HG03354 (cell line): ENCODE measurements at regions not wholly inside any gene's neighbourhood (a gene's known extent, or its start where the extent isn't known, plus 50 kb on each side); places are given as distances from the start of the nearest gene placed in this dataset.
"Not testable (repeated sequence)": the region's sequence is repeated elsewhere in the genome, so short reads cannot be mapped to it uniquely, and the experiment has no call there.

Source experiments
- ATAC-seq: cut with Tn5 transposase; IDR thresholded peaks from one replicate; pipeline ENCODE4 v1.9.1; 2021; ENCODE audit warnings: mild to moderate bottlenecking; ENCODE audit not compliant: unreplicated experiment, poor library complexity, severe bottlenecking

DNA sequence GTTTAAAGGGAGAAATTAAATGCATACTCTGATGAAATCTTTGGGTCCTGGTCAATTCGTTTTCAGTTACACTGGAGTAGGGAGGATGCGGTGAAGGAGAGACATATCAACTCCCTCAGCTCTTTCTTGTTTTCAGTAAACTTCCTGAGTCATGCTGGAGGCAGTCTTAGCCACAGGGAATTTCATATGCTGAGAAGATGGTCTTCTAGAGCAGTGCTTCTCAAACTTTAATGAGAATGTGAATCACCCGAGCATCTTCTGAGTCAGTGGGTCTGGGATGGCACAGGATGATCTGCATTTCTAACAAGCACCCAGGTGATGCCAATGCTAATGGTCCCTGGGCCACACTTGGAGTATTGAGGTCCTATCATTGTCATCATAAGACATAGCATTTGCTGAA lies 214.5 kb downstream of the KIT start:
- no peak for ATAC-seq

- ATAC-seq, result no peak
Observed at GRCh38 chr4:54863571-54864255, 206.0 kb downstream of the KIT start.

DNA sequence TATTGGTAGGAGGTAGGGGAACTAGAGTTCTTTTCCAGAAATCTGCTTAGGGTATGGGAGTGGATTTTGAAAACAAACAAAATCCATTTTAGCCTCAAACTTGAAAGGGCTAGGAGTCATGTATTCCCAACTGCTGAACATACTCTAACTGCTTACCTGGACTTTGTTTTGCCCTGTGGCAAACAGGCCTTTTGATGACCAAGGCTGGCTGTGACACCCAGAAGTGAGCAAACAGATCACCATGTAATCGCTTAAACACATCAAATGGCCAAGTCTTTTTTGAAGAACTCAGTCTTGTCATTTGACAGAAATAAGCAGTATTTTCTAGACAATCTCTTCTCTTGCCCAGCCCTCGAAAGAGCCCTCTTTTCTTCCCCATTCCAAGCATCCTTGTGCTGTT lies 203.4 kb downstream of the KIT start:
- ATAC-seq, result no peak

DNA sequence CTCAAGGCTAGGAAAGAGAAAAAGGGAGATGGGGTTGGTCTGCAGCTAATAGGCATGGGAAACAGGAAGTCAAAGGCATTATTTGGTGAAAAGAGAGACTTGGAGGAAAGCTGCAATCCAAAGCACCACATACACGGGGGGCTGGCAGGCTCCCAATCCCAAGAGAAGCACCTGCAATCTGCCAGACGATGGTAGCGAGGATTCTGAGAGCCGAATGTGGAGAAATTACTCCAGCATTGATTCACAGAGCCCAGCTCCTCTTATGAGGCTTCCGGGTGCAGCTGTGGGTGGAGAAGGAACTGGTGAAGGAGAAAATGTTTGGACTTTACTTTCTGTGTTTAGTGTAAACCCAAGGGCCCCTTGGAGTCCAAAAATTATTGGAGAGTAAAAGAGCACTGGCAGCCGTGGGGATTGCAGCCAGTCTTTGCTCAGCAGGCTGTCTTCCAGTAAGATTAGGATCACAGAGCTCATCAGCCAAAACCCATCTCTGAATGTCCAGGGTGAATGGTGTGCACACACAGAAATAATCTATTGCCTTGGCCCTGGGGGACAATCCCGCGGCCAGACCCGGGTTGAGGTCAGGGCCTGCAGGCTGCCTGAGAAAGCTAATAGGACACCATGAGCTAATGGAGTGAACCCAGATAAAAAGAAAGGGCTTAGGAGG lies 197.6 kb downstream of the KIT start:
- no peak for ATAC-seq

GRCh38 chr4:54852602-54853001 lies 194.8 kb downstream of the KIT start:
- no peak for ATAC-seq

- no peak for ATAC-seq
Observed at GRCh38 chr4:54852054-54852453, 194.3 kb downstream of the KIT start.

- no peak for ATAC-seq
Observed at GRCh38 chr4:54844911-54845310, 187.2 kb downstream of the KIT start.

DNA sequence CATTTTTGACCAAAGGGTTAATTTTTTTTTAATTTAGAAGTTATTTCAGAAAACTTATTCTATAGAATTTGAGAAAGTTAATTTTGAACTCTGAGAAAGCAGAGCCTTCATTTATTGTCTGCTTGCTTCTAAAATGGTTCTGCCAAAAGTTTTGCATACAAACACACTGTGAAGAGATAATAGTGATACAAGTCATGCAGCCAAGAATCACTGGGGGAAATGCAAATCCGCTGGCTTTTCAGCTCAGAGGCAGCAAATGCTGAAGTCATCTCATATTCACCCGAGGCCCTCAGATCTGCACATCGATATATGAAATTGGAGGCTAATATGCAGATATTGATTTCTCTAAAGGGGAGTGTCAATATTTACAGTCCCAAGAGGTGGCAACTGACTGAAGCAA lies 186.2 kb downstream of the KIT start:
- peak; percentile 54 for ATAC-seq

- no peak for ATAC-seq
Observed at GRCh38 chr4:54843106-54843505, 185.3 kb downstream of the KIT start.

DNA sequence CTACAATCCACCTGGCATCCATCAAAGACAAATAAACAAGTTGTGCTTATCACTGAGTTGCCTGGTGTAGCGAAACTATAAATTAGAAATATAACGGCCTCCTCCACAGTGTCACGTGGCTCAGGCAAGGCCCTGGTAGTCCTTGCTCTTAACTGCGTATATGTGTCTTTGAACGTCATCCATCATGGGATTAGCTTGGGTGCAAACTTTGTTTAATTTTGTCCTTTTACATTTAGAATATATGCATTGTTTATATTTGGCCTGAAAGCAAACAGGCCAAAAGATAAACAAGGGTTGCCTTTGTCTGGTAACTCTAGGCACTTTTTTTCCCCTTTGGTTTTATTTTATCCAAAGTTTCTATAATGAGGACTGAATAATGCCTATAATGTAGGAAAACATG lies 184.9 kb downstream of the KIT start:
- ATAC-seq, result no peak

GRCh38 chr4:54842226-54842625 lies 184.5 kb downstream of the KIT start:
- no peak for ATAC-seq

DNA sequence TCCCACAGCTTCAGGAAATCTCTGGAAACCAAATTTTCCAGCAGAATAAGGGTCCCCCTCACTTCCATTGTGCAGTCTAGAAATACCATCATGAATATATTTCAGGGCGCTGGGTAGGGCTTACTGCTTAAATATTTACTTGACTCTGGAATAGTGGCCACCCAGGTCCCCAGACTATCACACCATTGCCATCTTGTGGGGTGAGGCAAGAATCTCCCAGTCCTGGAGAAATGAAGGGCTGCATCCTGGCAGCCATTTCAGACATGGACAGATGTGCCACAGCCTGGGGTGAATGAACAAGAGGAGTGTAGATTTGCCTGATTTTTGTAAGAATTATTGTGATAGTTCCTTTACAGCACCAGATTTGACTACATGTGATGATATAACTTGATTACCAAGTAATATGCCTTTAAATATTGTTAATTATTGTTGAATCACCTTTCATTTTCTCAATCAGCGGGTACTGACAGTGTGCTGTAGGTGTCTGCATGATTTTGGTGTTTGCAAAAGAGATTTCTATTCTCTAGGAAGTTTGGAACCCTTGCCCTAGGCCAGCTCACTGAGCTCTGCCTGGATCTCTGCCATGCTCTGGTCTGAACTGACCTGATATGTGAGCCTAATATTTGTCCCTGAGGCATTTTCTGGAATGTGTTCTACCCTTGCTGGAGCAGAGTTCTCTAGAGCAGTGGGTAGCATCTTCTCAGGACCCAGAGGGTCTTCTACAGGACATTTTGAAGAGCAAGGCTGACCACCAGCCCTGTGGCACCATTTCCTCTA lies 183.4 kb downstream of the KIT start:
- ATAC-seq, result peak; percentile 76

DNA sequence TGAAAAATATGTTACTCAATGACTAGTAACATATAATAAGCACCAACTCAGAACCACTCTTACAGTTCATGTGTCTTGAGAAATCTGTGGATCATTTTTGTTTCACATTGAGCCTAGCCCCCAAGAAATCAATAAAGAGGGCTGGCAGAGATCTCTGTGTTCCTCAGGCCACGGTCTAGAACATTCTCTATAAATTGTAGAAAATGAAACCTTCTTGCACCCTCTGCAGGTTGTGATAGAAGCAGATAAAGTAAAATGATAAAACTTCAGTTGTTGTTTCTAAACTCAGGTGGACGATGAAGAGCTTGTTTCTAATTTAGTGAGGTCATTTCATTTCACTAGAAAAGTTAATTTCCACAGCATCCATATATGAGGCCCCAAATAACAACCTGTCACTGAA lies 182.7 kb downstream of the KIT start:
- ATAC-seq, result no peak

DNA sequence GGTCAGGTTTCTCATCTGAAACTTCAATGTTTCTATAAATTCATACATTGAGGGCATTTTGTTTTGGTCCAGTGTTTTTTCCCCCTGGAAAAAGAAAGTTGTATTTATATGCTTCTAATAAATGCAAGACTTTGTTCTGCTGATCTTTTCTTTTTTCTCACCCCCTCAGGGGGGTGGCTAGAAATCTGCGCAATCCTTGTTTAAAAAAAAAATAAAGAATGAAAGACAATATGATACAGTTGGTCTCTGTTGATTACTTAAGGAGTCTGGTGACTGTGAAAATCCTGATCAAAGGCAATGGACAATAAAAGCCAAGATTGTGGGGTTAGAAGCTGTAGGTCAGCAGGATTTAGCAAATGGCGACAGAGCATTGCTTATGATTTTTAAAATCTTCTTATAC lies 180.5 kb downstream of the KIT start:
- ATAC-seq, result no peak

- ATAC-seq, result no peak
Observed at GRCh38 chr4:54837576-54838140, 179.9 kb downstream of the KIT start.

- ATAC-seq, result not testable (repeated sequence)
Observed at GRCh38 chr4:54828361-54828760, 170.6 kb downstream of the KIT start.

- ATAC-seq, result no peak
Observed at GRCh38 chr4:54823616-54824015, 165.9 kb downstream of the KIT start.

DNA sequence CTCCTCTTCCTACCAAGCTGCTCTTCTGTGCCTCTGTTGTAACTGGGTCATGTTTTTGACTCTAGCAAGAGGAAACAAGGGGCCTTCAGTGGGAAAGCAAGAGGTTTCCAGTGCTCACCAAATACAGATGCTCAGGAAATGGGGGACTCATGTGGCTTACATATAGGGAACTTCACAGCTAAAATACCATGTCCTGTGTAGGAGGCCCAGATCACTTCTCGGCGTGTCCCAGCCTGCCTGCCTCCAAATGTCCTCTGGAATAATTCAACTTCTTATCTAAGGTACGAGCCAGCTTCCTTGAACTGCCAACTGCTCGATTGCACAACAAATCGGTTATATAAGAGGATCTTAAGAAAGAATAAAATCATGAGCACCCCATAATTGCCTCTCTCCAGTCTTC lies 161.3 kb downstream of the KIT start:
- ATAC-seq, result no peak

DNA sequence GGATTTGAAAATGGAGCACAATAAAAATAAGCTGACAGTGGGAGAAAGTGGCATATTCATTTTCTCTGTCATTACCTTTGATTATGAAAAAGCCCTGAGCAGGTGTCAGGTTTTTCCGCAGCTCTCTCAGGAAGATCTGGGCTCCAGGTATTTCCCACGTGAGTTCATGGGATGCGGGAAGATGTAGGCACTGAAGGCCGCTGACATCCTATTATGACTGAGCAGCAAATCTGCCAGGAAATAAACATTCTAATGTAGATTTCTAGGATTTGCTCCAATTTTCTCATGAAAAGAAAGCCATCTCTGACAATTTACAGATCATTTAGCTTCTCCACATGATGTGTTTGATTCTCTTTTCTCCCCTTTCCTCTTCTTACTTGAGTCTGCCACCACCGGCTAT lies 160.7 kb downstream of the KIT start:
- no peak for ATAC-seq

- ATAC-seq, result no peak
Observed at GRCh38 chr4:54813674-54814073, 155.9 kb downstream of the KIT start.

- no peak for ATAC-seq
Observed at GRCh38 chr4:54806351-54806750, 148.6 kb downstream of the KIT start.
